Breast epithelium (tissue), 4 donors: ENCODE measurements at regions not wholly inside any gene's neighbourhood (a gene's known extent, or its start where the extent isn't known, plus 50 kb on each side); places are given as distances from the start of the nearest gene placed in this dataset.

Source experiments
- DNase-seq, 2 donors: peaks; one replicate each; pipeline ENCODE4 v3.0.0-alpha.2; 2019; ENCODE audit warnings: low spot score in 2 of 2
- H3K27ac ChIP-seq, 2 donors: fragments of 200-600 bp; sonication (generic) in 1 of 2; one replicate each; pipeline ENCODE4 v1.5.1; 2016 to 2019; ENCODE audit warnings: mild to moderate bottlenecking in 1 of 2
- H3K27me3 ChIP-seq, 2 donors: fragments of 200-600 bp; sonication (generic) in 1 of 2; one replicate each; pipeline versions ENCODE4 v1.5.1 to v1.6.0; 2017 to 2019; ENCODE audit warnings: control low read depth in 1 of 2, mild to moderate bottlenecking in 1 of 2
- H3K36me3 ChIP-seq: fragments of 200-600 bp; one replicate; pipeline ENCODE4 v1.5.1; 2019
- H3K4me1 ChIP-seq, 2 donors: fragments of 200-600 bp; sonication (generic); one replicate each; pipeline ENCODE4 v1.5.1; 2016 to 2019; ENCODE audit warnings: control low read depth in 1 of 2
- H3K4me3 ChIP-seq, 3 donors: fragments of 200-600 bp; sonication (generic); 1 replicate in 2 of 3; 2 replicates in 1 of 3; pipeline ENCODE4 v1.5.1; 2016 to 2019; ENCODE audit warnings: mild to moderate bottlenecking in 3 of 3, moderate library complexity in 2 of 3
- H3K9me3 ChIP-seq, 2 donors: fragments of 200-600 bp; sonication (generic) in 1 of 2; one replicate each; pipeline ENCODE4 v1.5.1; 2016 to 2019; ENCODE audit warnings: control low read depth in 1 of 2
- POLR2A ChIP-seq: fragments of 450-650 bp; IDR thresholded peaks from one replicate; pipeline ENCODE4 v1.6.1; 2016; ENCODE audit warnings: antibody characterized with exemption, mild to moderate bottlenecking, moderate library complexity
- POLR2AphosphoS5 ChIP-seq, 3 donors: sonication (generic); formaldehyde crosslinking; IDR thresholded peaks; one replicate each; pipeline ENCODE4 v1.6.1; 2017; ENCODE audit warnings: antibody characterized with exemption in 3 of 3
- intact Hi-C: fragments of 100-400 bp; cut with DNase I; formaldehyde crosslinking; loops from one replicate; pipeline ENCODE4 v1.15.1; 2023; ENCODE audit warnings: low total_unique reads
- TF ChIP-seq, protein P1 (sequence below), 3 donors: fragments of 450-650 bp; IDR thresholded peaks; one replicate each; pipeline ENCODE4 v1.5.1; 2016 to 2017; ENCODE audit warnings: antibody characterized with exemption in 3 of 3, mild to moderate bottlenecking in 3 of 3, moderate library complexity in 3 of 3

- Histone ChIP-seq H3K4me3 (no peak overlapping the region), H3K27me3 (no peaks in the 10 kb centered on the region), H3K4me1 (no peaks in the 10 kb centered on the region), H3K9me3 (no peaks in the 10 kb centered on the region), H3K27ac (no peak overlapping the region), H3K36me3 (no peaks in the 10 kb centered on the region)
- no peak for DNase-seq
- intact Hi-C loops = no loop called here
- TF ChIP-seq, protein P1, sequence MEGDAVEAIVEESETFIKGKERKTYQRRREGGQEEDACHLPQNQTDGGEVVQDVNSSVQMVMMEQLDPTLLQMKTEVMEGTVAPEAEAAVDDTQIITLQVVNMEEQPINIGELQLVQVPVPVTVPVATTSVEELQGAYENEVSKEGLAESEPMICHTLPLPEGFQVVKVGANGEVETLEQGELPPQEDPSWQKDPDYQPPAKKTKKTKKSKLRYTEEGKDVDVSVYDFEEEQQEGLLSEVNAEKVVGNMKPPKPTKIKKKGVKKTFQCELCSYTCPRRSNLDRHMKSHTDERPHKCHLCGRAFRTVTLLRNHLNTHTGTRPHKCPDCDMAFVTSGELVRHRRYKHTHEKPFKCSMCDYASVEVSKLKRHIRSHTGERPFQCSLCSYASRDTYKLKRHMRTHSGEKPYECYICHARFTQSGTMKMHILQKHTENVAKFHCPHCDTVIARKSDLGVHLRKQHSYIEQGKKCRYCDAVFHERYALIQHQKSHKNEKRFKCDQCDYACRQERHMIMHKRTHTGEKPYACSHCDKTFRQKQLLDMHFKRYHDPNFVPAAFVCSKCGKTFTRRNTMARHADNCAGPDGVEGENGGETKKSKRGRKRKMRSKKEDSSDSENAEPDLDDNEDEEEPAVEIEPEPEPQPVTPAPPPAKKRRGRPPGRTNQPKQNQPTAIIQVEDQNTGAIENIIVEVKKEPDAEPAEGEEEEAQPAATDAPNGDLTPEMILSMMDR (IDR thresholded peaks at IDR 0.05) = no peak
- TF ChIP-seq POLR2AphosphoS5 (IDR thresholded peaks at IDR 0.05) = no peak
- no peak for TF ChIP-seq POLR2A
These were observed 521.5 kb downstream of the FUT8 start for GRCh38 chr14:65934070-65934435.

- no peak for DNase-seq
- H3K27ac ChIP-seq = no peak overlapping the region
- intact Hi-C loops = no loop called here
- TF ChIP-seq POLR2AphosphoS5 (IDR thresholded peaks at IDR 0.05) = no peak
- TF ChIP-seq, protein P1 (IDR thresholded peaks at IDR 0.05) = no peak
- no peak for TF ChIP-seq POLR2A
- no peaks in the 10 kb centered on the region for H3K9me3 ChIP-seq
- H3K36me3 ChIP-seq = no peaks in the 10 kb centered on the region
- no peaks in the 10 kb centered on the region for H3K4me1 ChIP-seq
- H3K27me3 ChIP-seq = no peaks in the 10 kb centered on the region
- H3K4me3 ChIP-seq = no peak overlapping the region
These were observed 523.9 kb downstream of the FUT8 start for GRCh38 chr14:65936342-65936975.

- no peak for TF ChIP-seq POLR2AphosphoS5 (IDR thresholded peaks at IDR 0.05)
- TF ChIP-seq, protein P1 (IDR thresholded peaks at IDR 0.05) = no peak
- TF ChIP-seq POLR2A = no peak
- no peak for DNase-seq
- H3K9me3 ChIP-seq = no peaks in the 10 kb centered on the region
- H3K4me1 ChIP-seq = no peaks in the 10 kb centered on the region
- no peak overlapping the region for H3K4me3 ChIP-seq
- no peak overlapping the region for H3K27ac ChIP-seq
- no peaks in the 10 kb centered on the region for H3K27me3 ChIP-seq
- H3K36me3 ChIP-seq = no peaks in the 10 kb centered on the region
- intact Hi-C loops = no loop called here
These were observed 524.8 kb downstream of the FUT8 start for GRCh38 chr14:65937079-65937959.

GRCh38 chr14:65937960-65938316 lies 525.4 kb downstream of the FUT8 start:
- TF ChIP-seq POLR2AphosphoS5 (IDR thresholded peaks at IDR 0.05) (no peak), POLR2A (no peak)
- TF ChIP-seq, protein P1 (IDR thresholded peaks at IDR 0.05) = no peak
- Histone ChIP-seq H3K9me3 (no peaks in the 10 kb centered on the region), H3K4me1 (no peaks in the 10 kb centered on the region), H3K27me3 (no peaks in the 10 kb centered on the region), H3K27ac (no peak overlapping the region), H3K4me3 (no peak overlapping the region), H3K36me3 (no peaks in the 10 kb centered on the region)
- DNase-seq = no peak
- intact Hi-C loops = no loop called here

DNA sequence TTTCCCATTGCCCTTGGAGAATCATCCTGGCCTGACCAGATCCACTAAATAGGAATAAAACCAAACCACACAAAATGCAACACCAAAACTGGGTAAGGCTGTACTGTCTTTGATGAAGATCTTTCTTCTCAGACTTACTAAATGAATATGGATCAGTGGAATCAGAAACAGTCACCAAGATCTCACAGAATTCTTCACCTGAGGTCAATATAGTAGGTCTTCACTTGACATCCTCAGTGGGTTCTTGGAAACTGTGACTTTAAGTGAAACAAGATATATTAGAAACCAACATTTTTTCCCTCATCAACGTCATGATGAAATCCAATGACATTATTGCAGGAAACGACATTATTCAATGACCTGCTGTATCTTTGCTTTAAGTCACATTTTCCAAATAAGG lies 526.2 kb downstream of the FUT8 start:
- Histone ChIP-seq H3K4me1 (no peaks in the 10 kb centered on the region), H3K36me3 (no peaks in the 10 kb centered on the region), H3K27ac (no peak overlapping the region), H3K9me3 (no peaks in the 10 kb centered on the region), H3K27me3 (no peaks in the 10 kb centered on the region), H3K4me3 (no peak overlapping the region)
- no peak for DNase-seq
- intact Hi-C loops = no loop called here
- TF ChIP-seq POLR2A (no peak), POLR2AphosphoS5 (IDR thresholded peaks at IDR 0.05) (no peak)
- TF ChIP-seq, protein P1 (IDR thresholded peaks at IDR 0.05) = no peak
